Activated CD8-positive, alpha-beta memory T cell treated with anti-CD3 and anti-CD28 coated beads, Interleukin-2, amount 50 U/mL, for 48 hours (primary cell): ENCODE measurements at regions not wholly inside any gene's neighbourhood (a gene's known extent, or its start where the extent isn't known, plus 50 kb on each side); places are given as distances from the start of the nearest gene placed in this dataset.
"Not testable (repeated sequence)": the region's sequence is repeated elsewhere in the genome, so short reads cannot be mapped to it uniquely, and the experiment has no call there.

Experiments
- DNase-seq: peaks from one replicate; pipeline ENCODE4 v3.0.0-alpha.2; 2020

DNA sequence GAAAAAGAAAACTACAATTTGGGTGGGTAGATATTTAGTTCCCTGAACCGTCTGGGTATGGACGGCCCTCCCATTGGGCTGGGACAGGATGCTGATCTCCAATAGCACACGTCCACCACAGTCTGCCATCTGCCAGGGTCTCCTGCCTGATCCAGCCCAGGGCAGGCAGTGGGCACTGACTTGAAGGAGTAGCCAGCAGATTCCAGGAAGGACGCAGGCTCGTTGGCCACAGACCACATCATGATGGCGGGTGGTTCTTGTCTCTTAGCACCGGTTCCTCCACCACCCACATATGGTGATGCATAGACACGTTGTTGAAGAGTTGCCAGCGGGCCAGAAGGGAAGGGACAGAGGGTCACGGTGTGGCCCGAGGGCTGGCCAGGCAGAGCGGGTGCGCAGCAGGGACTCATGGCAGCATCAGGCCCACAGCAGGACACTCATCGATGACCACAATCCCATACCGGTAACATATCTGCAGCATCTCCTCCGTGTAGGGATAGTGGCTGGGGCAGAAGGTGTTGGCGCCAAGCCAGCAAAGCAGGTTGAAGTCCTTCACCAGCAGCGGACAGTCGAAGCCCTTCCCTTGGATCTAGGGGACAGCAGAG, 155.8 kb upstream of the FAM174A start:
- not testable (repeated sequence) for DNase-seq

DNA sequence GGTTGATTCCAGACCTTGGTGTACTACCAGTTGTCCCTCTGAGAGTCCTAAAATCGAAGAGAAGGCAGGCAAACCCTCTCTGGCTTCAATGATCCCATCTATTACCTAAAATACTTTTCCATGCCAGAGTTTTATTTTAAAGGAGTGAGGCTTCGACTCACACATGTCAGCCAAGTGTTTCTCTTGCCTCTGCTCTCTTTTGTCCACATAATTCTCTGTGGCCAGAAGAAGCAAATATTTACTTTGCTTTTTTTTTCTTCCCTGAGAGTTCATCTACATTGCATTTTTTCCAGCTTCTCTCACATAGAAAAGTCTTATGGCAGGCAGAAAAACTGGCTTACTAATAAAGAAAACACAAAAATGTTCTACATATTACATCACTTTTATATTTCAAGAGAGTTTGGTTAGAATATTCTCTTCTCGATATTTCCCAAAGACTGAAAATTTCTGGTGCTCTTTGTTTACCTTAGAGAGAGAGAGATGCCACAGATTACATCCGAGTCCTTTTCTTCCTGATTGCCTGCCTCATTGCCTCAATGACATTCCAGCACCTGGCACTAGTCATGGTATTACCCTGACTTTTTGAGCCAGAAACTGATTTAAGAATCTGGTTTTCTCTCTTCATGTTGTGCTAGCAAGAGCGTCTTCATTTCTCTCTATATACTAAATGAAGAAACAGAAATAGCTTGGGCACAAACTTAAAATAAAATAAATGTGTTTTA, 170.3 kb upstream of the FAM174A start:
- not testable (repeated sequence) for DNase-seq

DNA sequence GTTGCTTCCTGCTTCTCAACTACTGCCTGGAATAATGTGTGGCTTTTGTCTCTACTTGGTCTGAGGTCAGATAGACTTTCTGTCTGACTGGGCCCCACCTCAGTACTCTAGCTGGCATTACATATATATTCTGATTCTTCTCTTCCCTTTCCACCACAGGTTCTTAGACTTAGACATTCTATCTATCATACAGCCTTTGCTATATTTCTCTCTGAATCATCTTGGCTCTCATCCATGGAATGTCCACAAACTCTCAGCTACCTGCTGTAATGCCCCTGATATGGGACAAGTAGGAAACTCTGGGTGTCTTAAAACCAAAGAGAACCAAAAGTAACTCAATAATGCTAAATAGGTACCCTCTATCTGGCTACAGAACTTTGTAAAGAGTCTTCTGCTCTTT, 170.8 kb upstream of the FAM174A start:
- not testable (repeated sequence) for DNase-seq

DNA sequence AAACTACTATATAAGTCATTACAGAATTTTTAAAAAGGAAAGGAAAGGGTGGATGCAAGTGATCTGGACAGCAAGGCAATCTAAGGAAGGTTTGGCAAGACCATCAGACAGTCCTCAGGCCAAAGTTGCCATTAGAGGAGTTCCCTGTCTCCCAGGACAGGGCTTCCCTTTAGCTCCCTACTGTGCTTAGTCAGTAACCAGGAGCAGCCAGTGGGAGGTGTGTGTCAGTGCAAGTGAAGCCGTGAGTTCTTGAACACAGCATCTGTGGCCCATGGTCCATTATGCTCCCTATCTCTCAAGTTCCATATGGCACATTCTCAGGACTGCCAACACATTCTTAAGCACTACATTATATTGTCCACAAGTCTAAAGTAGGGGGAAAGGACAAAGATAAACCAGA, 175.2 kb upstream of the FAM174A start:
- not testable (repeated sequence) for DNase-seq

DNA sequence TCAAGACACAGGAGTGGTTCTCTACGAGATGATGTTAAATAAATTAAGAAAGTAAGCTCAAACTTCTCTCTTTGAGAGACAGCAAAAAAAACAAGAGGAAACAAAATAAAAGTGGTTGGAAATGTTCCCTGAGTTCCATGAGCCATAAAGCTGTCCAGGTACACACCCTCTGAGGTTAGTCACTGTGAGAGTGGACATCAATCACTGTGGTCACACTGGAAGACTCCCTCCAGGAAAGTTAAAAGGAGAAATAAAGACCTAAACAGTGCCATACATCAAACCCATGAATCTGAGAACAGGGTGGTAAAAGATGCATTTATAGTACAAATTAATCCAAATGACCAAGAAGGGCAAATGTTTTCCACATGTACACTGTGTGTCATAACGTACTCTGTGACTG, 188.9 kb upstream of the FAM174A start:
- DNase-seq, result not testable (repeated sequence)

DNA sequence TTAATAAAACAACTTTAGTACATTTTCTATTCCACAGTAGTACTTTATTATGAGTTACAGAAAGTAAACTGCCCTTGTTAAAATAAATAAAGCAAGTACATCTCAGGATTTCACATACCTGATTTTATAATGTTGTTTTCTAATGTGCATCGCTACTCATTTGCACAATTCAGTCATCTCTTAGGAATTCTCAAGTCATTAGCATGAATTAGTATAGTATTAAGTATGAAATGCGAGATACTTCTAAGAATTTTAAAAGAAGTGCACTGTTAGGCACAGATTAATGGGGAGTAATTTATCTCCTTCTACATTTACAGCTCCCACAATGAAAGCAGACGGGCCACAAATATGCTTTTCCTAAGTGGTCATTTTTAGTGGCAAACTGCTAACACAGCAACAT, 193.7 kb upstream of the FAM174A start:
- not testable (repeated sequence) for DNase-seq

DNA sequence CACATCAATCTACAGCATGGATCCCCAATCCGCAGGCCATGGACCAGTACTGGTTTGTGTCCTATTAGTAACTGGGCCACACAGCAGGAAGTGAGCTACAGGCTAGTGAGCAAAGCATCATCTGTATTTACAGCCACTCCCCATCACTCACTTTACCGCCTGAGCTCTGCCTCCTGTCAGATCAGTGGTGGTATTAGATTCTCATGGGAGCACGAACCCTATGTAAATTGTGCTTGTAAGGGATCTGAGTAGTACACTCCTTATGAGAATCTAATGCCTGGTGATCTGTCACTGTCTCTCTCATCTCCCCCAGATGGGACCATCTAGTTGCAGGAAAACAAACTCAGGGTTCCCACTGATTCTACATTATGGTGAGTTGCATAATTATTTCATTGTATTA, 212.7 kb upstream of the FAM174A start:
- no peak for DNase-seq

DNA sequence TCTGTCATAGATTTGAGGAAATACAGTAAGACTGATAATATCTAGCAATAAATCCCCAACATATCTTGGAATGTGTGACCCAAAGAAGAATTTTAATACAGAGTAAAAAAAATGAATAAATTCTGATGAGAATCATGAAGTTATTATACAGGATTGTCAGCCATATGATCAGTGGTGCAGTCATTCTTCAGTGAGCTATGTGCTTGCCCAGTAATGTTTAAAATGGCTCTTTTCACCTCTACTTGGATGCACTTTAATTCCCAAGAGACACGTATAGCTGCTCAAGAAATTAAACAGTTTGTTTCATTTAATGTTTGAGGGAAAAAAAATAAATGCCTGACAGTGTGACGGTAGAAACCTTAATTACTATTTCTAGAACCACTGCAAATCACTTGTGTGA, 215.3 kb upstream of the FAM174A start:
- no peak for DNase-seq

DNA sequence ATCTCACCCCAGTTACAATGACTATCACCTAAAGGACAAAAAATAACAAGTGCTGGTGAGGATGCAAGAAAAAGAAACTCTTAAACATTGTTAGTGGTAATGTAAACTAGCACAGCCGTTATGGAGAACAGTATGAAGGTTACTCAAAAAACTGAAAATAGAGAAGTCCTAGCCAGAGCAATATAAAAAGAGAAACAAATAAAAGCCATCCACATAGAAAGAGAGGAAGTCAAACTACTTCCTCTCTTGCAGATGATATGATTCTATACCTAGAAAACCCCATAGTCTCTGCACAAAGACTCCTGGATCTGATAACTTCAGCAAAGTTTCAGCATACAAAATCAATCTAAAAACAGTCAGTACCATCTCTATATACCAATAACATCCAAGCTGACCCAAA, 221.5 kb upstream of the FAM174A start:
- DNase-seq, result no peak

DNA sequence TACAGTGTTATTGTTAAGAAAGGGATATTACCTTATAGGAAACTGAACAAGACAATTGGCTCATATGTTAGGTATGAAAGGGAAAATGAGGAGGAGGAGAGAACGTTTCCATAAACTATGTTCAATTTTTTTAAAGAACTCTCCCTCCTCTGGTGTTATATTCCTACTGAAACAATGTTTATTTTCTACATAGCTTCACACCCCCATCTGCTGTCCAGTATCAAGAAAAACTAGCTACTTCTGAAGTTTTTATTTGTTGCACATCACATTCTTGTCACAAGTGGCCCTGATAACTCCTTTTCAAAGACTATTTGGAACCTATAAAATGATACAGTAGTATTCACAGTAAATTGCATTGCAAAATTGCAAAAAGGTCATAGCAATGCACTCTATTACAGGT, 223.4 kb upstream of the FAM174A start:
- DNase-seq, result no peak

DNA sequence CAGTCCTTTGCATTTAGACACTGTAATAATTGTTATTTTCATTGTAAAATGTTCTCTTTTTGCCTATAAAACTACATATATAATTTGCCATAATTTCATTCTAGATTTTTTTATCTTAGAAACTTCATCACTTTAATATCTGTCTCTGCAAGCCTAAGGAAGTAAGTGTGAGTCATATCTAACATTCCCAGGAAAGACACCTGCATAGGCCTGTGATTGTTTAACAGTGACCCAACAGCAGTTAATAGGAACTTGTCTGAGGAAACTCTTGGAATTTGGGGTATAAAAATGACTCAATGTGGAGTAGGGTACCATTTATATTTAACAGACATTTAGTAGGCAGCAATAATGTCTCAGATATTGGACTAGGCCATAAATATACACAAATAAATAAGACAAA, 229.2 kb upstream of the FAM174A start:
- no peak for DNase-seq

DNA sequence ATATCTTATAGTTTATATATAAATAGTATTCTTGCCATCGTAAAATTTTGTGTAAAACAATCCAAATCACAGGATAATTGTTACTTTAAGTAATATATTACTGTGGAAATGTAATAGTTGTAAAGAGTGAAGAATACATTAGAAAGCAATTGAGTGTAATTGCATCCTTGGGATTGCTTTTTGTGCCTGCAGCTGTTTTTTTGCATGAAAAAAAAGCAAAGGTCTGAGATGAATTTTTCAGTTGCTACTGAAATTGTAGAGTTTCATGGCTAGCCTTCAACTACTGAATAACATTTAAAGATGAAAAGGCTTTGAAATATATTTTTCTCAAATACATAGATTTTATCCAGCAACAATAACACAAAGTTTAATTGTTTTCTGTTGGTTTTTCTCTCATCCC, 232.0 kb upstream of the FAM174A start:
- DNase-seq, result no peak

DNA sequence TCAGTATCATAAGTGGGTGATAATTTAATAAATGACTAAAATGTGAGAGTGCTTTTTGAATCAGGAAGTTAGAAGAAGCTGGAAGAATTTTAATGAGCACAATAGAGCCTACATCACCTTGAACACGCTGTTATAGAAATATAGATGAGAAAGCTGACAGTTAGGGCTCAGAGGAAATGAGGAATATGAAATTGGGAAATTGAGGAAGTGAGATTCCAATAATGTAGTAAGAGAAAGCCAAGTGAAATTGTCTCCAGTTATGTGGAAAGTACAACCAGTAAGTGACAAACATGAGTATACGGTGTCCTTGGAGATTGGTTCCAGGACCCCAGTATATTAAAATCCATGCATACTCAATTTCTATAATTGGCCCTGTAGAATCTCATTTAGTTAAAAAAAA, 235.9 kb upstream of the FAM174A start:
- DNase-seq, result no peak

DNA sequence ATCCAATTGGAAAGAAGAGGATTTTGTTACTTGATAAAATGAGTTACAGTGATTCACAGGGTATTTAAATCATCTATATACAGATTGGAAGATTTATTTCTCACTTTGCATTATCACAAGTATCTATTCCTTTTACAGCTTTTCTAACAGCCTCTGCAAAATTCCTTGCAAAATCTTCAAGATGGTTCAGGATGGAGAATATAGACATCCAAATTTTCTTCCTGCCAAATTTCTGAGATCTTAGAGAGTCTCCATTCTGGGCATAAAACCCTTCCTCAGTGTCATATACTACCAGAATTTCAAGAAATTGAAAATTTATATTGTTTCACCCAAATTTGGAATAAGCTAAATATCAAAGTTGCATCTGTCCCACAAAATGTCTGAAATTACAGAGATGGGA, 259.1 kb upstream of the FAM174A start:
- DNase-seq, result no peak

DNA sequence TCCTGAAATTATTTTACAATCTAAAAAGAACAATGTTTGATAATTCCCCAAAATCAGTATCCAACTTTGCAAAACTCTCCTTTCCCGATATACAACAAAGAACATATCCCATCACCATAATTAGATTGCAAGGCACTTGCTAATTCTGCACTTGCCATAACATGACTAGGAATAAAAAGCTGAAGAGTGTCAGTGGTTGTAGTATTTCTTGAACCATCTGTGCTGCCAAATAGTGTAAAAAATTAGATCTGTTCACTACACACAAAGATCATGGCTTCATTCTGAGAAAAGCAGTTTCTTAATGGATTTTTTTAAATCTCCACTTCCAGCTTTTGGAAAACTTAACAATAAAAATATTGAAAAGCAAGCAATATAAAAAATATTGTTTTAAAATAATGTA, 259.5 kb upstream of the FAM174A start:
- no peak for DNase-seq

DNA sequence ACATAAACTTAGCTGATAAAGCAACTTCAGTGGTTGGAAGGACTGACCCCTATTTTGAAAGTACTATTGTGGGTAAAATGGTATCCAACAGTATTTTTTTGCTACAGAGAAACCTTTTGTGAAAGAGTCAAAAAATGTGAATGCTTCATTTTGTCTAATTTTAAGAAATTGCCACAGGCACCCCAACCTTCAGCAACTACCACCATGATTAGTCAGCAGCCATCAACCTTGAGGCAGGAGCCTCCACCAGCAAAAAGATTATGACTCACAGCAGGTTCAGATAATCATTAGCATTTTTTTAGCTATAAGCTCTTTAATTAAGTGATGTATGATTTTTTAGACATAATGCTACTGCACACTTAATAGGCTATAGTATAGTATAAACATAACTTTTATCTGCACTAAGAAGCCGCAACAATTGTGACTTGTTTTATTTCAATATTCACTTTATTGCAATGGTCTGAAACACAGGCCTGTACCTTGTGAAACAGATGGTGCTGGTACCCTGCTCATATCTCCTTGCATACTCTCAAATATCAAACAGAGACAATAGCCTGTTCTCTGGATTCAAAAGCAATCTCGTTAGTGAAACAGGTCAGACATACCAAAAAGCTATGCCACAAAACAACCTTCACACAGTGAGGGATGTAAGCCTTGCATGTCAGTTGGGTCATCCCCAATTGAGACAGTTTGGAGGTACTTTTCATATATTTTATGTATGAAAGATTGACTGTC, 261.2 kb upstream of the FAM174A start:
- no peak for DNase-seq

DNA sequence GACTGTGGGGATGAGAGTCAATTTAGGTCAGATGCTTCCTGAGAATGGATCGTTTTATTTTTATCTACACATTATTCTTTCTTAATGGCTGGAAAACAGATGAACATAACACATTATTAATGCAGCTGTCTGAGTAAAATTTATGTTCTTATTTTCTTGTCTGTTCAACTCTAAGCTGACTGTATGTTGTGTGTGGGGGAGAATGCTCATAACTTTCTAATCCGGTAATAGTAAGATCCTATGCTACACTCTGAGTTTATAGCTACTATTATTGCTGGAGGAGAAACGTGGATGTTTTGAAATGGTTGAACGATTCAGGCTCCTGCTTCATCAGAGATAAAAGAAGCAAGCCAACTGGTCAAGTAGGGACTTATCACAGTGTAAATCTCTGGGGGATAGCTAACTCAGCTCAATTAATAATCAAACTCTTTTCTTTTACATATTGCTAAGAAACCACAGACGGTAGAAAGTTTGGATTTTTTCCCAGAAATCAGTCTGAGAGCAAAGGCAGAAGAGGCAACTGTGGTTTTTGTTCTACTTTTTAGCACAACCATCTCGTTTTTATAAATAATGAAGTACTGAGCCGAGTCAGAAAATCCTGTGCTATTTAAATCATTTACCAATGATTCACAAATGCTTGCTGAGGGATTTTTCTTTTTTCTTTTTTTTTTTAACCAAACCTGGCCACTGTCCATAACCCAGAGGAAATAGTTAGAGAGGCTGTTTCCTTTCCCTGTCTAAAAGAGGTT, 265.0 kb upstream of the FAM174A start:
- no peak for DNase-seq

DNA sequence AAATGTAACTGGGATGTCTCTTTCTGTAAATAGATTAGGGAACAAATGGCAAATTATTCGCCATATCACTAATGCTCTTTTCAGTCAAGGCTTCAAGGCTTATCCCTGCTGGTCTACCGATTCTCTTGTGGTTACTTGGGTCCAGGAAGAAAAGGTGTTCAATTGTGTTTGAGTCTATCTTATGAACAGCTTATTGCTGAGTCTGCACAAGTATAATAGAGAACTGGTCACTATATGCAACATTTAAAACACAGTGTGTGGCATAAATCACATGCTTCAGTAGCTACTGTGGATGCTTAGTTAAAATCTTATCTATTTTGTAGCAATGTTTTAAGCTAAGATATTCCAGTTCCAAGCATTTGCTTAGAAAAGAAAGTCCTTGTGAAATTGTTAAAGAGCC, 274.2 kb upstream of the FAM174A start:
- no peak for DNase-seq

DNA sequence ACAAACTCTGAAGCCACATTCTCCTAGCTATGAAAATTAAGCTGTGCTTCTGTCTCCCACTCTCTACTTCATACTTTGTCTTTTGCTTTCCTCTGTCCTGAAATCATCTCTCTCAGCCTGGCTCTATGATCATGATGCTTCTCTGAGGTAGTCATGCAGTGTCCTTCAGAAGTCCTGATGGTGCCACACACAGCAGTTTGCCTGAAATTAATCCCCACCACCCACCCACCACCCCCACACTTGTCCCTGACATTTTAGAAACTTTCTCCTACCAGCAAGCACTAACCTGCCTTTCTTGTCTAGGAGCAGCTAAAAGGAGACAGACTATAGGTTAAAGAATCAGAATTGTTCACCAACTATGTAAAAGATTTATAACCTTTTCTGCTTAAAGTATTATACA, 282.2 kb upstream of the FAM174A start:
- no peak for DNase-seq

DNA sequence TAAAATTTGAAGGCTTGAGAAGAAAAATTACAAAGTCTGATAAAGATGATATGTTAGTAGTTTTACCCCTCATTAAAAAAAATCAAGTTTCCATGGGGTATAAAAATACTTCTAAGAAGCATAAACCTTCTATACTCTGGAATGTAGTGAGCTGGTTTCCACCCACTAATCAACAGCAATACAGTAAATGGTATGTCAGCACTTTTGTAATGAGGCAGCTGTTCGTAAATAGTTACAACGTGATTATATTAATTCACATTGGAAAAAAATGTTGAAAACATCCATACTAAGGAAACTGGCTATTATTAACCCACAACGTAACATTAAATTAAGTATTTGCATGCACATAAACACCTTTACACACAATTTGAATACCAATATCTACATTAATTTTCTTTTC, 283.1 kb upstream of the FAM174A start:
- no peak for DNase-seq

DNA sequence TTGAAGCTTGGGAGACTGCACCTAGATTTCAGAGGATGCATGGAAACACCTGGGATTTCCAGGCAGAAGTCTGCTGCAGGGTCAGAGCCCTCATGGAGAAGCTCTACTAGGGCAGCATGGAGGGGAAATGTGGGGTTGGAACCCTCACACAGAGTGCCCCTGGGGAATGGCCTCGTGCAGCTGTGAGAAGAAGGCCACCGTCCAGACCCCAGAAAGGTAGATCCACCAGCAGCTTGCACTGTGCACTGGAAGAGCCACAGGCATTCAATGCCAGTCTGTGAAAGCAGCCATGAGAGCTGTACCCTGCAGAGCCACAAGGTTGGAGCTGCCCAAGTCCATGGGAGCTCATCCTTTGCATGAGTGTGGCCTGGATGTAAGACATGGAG, 285.3 kb upstream of the FAM174A start:
- no peak for DNase-seq

DNA sequence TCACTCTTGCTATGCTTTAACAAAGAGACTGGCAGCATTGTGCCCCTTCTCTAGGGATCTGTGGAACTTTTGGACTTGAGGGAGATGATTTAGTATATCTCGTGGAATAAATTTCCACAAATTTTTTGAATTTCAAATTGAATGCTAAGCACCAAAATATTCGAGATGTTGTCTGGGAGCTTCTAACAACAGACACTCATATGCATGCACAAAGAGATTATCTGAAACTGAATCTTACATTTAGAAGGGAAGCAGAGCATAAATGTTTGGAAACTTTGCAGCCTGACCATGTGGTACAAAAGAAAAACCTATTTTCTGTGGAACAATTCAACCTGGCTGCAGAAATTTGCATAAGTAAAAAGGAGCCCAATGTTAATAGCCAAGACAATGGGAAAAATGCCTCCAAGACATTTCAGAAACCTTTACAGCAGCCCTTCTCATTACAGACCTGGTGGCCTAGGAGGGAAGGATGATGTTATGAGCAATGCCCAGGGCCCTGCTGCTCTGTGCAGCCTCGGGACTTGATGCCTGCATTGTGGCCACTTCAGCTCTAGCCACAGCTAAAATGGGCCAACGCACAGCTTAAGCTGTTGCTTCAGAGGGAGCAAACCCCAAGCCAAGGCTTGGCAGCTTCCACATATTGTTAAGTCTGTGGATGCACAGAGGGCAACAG, 285.8 kb upstream of the FAM174A start:
- no peak for DNase-seq

DNA sequence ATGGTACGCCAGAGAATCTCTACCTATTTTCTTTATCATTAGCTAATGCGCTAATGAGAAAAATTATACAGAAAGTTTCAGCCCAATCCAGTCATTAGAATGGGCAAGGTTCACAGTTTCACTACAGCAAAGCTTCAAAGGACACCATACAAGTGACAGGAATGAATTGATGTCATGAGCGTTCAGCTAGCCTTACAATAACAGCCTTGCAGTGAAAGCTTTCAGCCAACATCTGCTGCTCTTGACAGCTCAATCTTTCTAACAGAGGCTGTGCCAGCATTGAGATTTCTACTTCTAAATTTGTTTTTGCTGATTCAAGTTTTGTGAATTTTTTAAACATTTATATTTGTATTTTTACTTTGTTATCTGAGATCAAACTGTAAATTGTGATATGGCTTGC, 302.4 kb upstream of the FAM174A start:
- DNase-seq, result no peak
